ENCODE measurements at regions not wholly inside any gene's neighbourhood (a gene's known extent, or its start where the extent isn't known, plus 50 kb on each side); places are given as distances from the start of the nearest gene placed in this dataset.
A peak's percentile ranks its signal among the peaks of the same experiment; 100 is the strongest.

DNA sequence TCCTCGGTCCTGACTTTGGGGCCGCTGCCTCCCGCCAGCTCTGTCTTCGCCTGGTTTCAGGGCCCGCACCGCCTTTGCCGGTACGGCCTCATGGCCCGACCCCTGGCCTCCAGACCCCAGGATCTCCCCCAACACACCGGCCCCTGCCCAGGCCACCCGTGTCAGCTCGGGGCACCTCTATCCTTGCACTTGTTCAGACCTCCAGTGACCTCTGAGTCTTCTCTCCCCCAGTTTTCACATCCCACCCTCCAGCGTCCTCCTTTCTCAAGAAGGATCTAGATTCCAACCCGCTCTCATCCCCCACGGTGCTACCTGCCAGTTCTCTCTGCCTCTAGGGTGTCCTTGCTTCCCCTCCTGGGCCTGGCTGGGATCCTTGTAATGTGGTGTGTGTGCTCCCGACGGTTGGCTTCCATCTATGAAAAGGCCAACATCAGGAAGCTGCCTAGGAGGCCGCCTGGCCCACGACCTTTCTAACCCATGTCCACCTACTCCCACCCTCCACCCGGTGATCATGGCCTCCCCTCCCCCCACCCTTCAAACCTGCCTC lies 61.1 kb downstream of the SPATA31C2 start:
- no peak for DNase-seq

DNA sequence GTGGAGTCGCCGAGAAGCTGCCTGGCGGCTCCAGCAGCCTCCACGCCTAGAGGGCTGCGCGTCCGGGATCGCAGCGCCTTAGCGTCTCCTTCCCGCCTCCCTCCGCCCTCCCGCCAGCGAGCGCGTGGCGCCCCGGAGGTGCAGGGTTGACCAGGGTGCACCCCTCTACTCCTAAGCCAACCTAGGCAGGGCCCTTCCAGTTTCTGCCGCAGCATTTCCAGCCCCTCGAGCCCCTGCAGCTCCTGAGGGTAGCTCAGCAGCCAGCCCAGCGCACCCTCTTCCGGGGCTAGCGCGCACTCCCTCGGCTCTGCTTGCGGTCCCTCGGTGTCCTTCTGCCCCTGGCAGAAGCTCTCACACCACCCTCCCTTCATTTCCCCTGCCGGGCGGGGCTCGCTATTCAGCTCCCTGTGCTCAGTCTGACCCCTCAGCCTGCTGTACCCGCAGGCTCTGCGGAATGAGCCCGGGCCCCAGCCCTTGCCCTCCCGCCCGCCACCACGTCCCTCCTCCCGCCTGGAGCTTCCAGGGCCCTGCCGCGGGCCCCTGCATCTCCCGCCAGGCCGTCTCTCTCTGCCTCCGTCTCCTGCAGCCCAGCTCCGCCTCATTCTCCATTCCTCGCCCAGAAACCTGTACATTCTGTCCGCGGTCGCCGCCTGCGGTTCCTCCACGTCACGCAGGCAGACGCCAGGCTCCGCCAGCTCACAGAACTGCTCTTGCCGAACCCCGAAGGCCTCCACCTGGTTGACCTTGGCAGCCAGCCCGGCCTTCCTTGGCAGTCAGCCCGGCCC lies 61.8 kb downstream of the SPATA31C2 start:
- peak; percentile 64 for DNase-seq

DNA sequence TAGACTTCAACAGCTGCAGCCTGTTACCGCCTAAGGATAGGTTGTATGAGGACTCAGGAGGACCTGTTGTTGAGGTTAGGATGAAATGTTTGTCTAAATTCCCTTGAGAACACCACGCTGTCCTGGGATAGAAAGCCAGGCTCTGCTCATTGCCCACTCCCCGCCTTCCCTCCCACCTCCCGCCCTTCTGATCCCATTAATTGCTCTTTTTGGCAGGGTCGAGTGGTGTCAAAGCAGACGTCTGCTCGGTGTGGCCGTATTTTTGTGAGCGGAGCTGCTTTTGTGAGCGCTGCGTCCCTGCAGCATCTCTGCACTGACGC lies 62.3 kb downstream of the SPATA31C2 start:
- DNase-seq = no peak

DNA sequence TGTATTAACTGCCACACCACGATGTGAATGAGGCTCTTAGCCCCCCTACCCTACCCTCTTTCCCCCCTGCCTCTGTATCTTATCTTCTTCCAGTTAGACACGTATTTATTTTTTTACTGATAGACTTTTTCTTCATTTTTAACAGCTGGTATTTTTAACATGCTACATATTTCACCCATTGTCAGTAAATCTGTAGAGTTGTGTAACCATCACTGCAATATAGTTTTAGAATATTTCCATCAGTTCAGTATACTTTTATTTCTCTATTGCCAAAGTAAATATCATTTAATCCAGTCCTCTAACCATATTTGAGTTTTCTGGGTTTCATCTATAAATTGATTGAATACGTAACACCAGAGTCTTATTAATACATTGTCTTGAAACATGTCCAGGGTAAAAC lies 62.8 kb downstream of the SPATA31C2 start:
- DNase-seq = no peak

GRCh38 chr9:88074931-88075330 lies 63.3 kb downstream of the SPATA31C2 start:
- no peak for DNase-seq

- no peak for DNase-seq
These were observed 65.4 kb downstream of the SPATA31C2 start for GRCh38 chr9:88072831-88073375.

- no peak for DNase-seq
These were observed 66.9 kb downstream of the SPATA31C2 start for GRCh38 chr9:88071331-88071730.

DNA sequence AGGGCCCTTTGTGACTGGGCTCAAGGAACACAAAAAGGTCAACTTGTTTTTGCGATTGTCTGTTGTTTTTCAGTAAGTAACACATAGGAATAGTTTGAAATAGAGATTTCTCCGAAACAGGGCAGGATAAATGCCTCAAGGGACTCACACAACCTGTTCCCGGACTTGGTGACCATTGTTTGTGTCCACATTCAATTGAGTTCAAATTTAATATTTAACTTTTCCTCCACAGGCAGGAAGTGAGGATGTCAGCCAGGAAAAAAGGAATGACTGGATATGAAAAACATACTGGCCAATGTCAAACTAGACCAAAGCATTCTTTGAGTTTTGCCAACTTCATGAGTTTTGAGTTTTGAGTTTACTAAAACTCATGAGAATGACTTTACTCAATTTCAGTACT lies 72.7 kb downstream of the SPATA31C2 start:
- no peak for DNase-seq

DNA sequence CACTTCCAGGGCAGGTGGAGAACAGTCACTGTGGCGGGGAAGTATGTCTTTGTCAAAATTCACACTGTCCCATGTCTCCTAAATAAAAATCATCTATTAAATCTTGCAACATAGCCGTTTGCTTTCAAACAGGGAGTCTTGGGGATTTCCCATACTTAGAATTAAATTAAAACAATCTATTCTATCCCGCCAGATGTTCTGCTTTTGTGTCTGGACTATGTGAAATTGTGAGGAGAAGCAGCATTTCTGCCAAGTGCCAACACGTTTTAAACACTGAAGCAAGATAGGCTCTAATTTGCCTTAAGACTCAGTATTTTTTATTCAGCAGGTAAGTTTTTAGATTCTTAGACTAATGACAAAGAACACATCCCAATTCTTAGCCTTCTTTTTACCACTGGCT lies 73.7 kb downstream of the SPATA31C2 start:
- no peak for DNase-seq

DNA sequence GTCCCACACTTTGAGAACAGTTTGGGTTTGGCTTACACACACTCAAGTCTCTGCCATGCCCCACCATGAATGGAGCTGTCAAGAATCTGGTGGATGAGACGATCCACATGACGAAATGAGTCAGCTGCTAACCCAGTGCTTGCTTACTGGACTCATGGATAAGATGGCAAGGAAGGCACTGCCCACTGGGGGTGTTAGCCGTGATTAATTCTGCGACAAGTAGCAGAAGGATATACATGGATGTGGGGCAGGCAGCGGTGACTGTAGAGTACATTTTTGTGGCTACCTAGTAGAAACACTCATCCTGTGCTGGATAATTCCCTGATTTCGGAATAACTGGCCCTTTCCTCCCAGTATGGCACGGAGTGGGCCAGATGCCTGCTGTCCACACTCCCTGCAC lies 77.5 kb downstream of the SPATA31C2 start:
- no peak for DNase-seq

GRCh38 chr9:88059469-88059868 lies 78.8 kb downstream of the SPATA31C2 start:
- no peak for DNase-seq

GRCh38 chr9:88056876-88057275 lies 81.4 kb downstream of the SPATA31C2 start:
- DNase-seq = no peak

DNA sequence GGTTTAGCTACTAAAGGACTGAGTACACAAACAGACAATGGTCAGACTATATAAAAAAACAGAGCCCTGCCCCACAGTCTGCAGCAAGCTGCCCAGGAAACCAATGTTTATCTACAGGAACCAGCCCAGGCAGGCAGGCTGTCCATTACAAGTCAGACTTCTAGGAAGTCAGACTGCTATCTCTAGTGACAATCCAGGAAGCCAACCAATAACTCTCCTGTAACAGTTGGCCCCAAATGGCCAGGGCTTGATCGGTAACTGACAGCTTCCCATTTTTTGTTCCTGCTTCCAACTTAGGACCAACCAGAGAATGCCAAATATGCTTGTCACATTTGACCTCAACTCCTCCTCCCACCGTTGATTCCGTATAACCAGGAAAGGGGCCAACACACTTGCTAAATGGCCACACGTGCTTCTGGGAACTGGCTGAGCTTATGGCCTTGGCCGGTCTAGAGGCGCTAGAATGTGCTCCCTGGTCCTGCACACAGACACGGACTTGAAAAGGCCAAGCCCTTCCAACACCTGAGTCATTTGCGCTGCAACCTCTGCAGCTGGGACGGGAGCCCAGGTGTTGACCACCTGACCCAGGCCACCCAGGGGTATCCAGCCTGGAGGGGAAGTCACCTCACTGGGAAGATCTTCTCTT lies 79.6 kb upstream of the CDK20 start:
- no peak for DNase-seq

GRCh38 chr9:88052321-88052965 lies 78.1 kb upstream of the CDK20 start:
- no peak for DNase-seq

- no peak for DNase-seq
These were observed 76.8 kb upstream of the CDK20 start for GRCh38 chr9:88051138-88051537.

GRCh38 chr9:88049677-88050307 lies 75.5 kb upstream of the CDK20 start:
- no peak for DNase-seq

- no peak for DNase-seq
These were observed 72.2 kb upstream of the CDK20 start for GRCh38 chr9:88046542-88046941.

DNA sequence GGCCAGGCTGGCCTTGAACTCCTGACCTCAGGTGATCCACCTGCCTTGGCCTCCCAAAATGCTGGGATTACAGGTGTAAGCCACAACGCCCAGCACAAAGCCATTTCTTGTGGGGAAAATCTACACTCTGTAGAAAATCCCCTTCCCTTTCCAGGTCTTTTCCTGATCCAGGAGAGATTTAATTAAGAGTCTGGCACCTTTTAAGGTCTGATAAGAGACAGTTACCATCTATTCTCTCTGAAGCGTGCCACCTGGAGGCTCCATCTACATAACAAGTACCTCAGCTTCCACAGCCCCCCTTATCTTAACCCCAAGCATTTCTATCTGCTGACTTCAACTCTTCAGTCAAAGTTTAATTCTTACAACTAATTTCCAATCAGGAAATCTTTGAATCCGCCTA lies 71.4 kb upstream of the CDK20 start:
- DNase-seq = no peak

- no peak for DNase-seq
These were observed 69.9 kb upstream of the CDK20 start for GRCh38 chr9:88044200-88044599.

- no peak for DNase-seq
These were observed 69.3 kb upstream of the CDK20 start for GRCh38 chr9:88043647-88044046.

DNA sequence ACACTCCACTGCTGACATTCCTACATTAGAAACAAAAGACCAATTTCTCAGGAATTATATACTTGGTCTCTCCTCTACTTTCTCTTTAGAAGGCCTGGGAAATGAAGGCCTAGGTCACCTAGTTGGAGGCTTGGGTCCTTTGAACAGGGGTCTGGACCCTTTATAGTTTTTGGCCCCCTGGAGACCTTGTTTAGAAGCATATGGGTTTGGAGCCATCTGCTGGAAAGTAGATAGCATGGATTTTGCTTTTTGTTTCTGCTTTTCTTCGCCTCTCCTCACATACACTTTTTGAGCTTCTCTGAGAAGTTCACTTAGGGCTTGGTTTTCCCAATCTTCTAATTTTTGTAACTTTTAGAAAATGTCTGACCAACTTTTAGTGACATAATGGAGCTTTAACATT lies 67.1 kb upstream of the CDK20 start:
- DNase-seq = no peak

GRCh38 chr9:88037285-88037845 lies 63.0 kb upstream of the CDK20 start:
- no peak for DNase-seq

GRCh38 chr9:88034964-88035363 lies 60.6 kb upstream of the CDK20 start:
- DNase-seq = no peak
